K562 (cell line): ENCODE measurements at regions not wholly inside any gene's neighbourhood (a gene's known extent, or its start where the extent isn't known, plus 50 kb on each side); places are given as distances from the start of the nearest gene placed in this dataset.

ENCODE experiments used
- ARNT ChIP-seq, 2 experiments: fragments of 450-650 bp; IDR thresholded peaks; 2 replicates each; pipeline ENCODE4 v1.6.1; 2016; ENCODE audit warnings: mild to moderate bottlenecking in 1 of 2
- CCNT2 ChIP-seq: IDR thresholded peaks from 2 replicates; pipeline ENCODE4 v1.6.1; 2011; ENCODE audit warnings: borderline replicate concordance, low read depth, mild to moderate bottlenecking, moderate library complexity, mixed read lengths, low read length; ENCODE audit not compliant: insufficient read length; ENCODE audit errors: extremely low read depth
- CHCHD3 ChIP-seq: fragments of 250-450 bp; sonication (Bioruptor Pico); IDR thresholded peaks from 2 replicates; pipeline ENCODE4 v2.1.2; 2022; ENCODE audit warnings: mild to moderate bottlenecking
- KAT7 ChIP-seq: sonication (generic); formaldehyde crosslinking; IDR thresholded peaks from 2 replicates; pipeline ENCODE4 v1.8.0; 2022; ENCODE audit warnings: missing genetic modification reagents, mild to moderate bottlenecking, borderline replicate concordance
- RUNX1 ChIP-seq: sonication (generic); IDR thresholded peaks from 2 replicates; pipeline ENCODE4 v1.6.1; 2016; ENCODE audit warnings: antibody characterized with exemption, low read depth
- SIX5 ChIP-seq, 2 experiments: IDR thresholded peaks; 2 replicates each; pipeline ENCODE4 v1.6.1; 2011; ENCODE audit warnings: low read length in 2 of 2, borderline replicate concordance in 1 of 2, low read depth in 1 of 2, mild to moderate bottlenecking in 1 of 2, moderate library complexity in 1 of 2; ENCODE audit not compliant: insufficient read depth in 1 of 2
- SMC3 ChIP-seq: conservative IDR thresholded peaks from 2 replicates; pipeline ENCODE4 v1.6.1; 2011; ENCODE audit warnings: low read depth, low read length, improper control_type of control experiment; ENCODE audit not compliant: insufficient read depth
- ZNF197 ChIP-seq: fragments of 200-800 bp; sonication (Bioruptor generic); IDR thresholded peaks from 2 replicates; pipeline ENCODE4 v1.6.1; 2016; ENCODE audit warnings: low read depth, missing genetic modification characterization, missing compliant biosample characterization
- TF ChIP-seq, protein P1 (sequence below): fragments of 150-350 bp; conservative IDR thresholded peaks from 2 replicates; pipeline ENCODE4 v1.6.1; 2014; ENCODE audit warnings: low read length

DNA sequence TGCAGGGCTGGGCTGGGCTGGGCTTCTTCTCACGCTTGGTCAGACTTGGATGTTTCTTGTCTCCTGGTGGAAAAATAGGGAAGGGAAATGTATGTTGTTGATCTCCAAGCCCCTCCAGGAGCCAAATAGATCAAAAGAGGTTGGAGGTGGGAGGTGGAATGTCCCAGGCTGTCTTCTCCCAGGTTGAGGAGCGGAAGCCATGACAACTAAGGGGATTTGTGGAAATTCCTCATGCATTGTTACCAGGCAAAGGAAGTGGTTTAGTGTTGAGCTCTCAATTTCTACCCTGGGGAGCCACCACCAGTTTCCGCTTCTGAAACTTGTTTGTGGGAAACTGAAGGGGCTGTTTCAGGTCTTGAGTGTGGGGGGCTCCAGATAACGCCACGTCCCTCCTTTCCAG, 79.0 kb downstream of the SPRY4 start:
- no peak for TF ChIP-seq KAT7 (CRISPR knock-in tag)
- TF ChIP-seq CHCHD3 (CRISPR knock-in tag): no peak
- no peak for TF ChIP-seq CCNT2
- TF ChIP-seq SMC3: no peak
- no peak for TF ChIP-seq ARNT (IDR thresholded peaks at IDR 0.05)
- TF ChIP-seq SIX5 (IDR thresholded peaks at IDR 0.05; ENCODE audit: borderline replicate concordance in 1 of 2, insufficient read depth in 1 of 2, low read depth in 1 of 2, low read length in 2 of 2): no peak
- TF ChIP-seq RUNX1: no peak
- no peak for TF ChIP-seq ZNF197 (CRISPR knock-in tag)
- TF ChIP-seq, protein P1, sequence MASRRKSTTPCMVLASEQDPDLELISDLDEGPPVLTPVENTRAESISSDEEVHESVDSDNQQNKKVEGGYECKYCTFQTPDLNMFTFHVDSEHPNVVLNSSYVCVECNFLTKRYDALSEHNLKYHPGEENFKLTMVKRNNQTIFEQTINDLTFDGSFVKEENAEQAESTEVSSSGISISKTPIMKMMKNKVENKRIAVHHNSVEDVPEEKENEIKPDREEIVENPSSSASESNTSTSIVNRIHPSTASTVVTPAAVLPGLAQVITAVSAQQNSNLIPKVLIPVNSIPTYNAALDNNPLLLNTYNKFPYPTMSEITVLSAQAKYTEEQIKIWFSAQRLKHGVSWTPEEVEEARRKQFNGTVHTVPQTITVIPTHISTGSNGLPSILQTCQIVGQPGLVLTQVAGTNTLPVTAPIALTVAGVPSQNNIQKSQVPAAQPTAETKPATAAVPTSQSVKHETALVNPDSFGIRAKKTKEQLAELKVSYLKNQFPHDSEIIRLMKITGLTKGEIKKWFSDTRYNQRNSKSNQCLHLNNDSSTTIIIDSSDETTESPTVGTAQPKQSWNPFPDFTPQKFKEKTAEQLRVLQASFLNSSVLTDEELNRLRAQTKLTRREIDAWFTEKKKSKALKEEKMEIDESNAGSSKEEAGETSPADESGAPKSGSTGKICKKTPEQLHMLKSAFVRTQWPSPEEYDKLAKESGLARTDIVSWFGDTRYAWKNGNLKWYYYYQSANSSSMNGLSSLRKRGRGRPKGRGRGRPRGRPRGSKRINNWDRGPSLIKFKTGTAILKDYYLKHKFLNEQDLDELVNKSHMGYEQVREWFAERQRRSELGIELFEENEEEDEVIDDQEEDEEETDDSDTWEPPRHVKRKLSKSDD: no peak
